ENCODE measurements at regions not wholly inside any gene's neighbourhood (a gene's known extent, or its start where the extent isn't known, plus 50 kb on each side); places are given as distances from the start of the nearest gene placed in this dataset.
A peak's percentile ranks its signal among the peaks of the same experiment; 100 is the strongest.
"Not testable (repeated sequence)": the region's sequence is repeated elsewhere in the genome, so short reads cannot be mapped to it uniquely, and the experiment has no call there.

- peak; percentile 36 for DNase-seq
Measured at GRCh38 chr1:215405211-215405610, 161.9 kb upstream of the KCTD3 start.

GRCh38 chr1:215406927-215407326, 160.2 kb upstream of the KCTD3 start:
- DNase-seq, result no peak

GRCh38 chr1:215407575-215407974, 159.5 kb upstream of the KCTD3 start:
- peak; percentile 9 for DNase-seq

GRCh38 chr1:215409546-215409945, 157.6 kb upstream of the KCTD3 start:
- DNase-seq, result not testable (repeated sequence)

GRCh38 chr1:215415521-215415920, 151.6 kb upstream of the KCTD3 start:
- DNase-seq, result not testable (repeated sequence)

GRCh38 chr1:215416497-215416896, 150.6 kb upstream of the KCTD3 start:
- DNase-seq, result peak; percentile 49

GRCh38 chr1:215417122-215417521, 150.0 kb upstream of the KCTD3 start:
- peak; percentile 69 for DNase-seq

- DNase-seq, result peak; percentile 20
Measured at GRCh38 chr1:215418876-215419447, 148.1 kb upstream of the KCTD3 start.

- peak; percentile 29 for DNase-seq
Measured at GRCh38 chr1:215421744-215422143, 145.4 kb upstream of the KCTD3 start.

GRCh38 chr1:215423288-215423687, 143.8 kb upstream of the KCTD3 start:
- DNase-seq, result no peak

- DNase-seq, result no peak
Measured at GRCh38 chr1:215425138-215425537, 142.0 kb upstream of the KCTD3 start.

- no peak for DNase-seq
Measured at GRCh38 chr1:215426101-215426500, 141.0 kb upstream of the KCTD3 start.

- not testable (repeated sequence) for DNase-seq
Measured at GRCh38 chr1:215432483-215433227, 134.4 kb upstream of the KCTD3 start.

GRCh38 chr1:215433237-215433636, 133.9 kb upstream of the KCTD3 start:
- no peak for DNase-seq

GRCh38 chr1:215439549-215439948, 127.6 kb upstream of the KCTD3 start:
- DNase-seq, result no peak

- DNase-seq, result no peak
Measured at GRCh38 chr1:215444715-215445414, 122.2 kb upstream of the KCTD3 start.

GRCh38 chr1:215448014-215448413, 119.1 kb upstream of the KCTD3 start:
- not testable (repeated sequence) for DNase-seq

- DNase-seq, result peak; percentile 67
Measured at GRCh38 chr1:215449147-215449546, 118.0 kb upstream of the KCTD3 start.

GRCh38 chr1:215453440-215453839, 113.7 kb upstream of the KCTD3 start:
- no peak for DNase-seq

- DNase-seq, result no peak
Measured at GRCh38 chr1:215457213-215457612, 109.9 kb upstream of the KCTD3 start.

- no peak for DNase-seq
Measured at GRCh38 chr1:215458104-215458503, 109.0 kb upstream of the KCTD3 start.

GRCh38 chr1:215458562-215458961, 108.5 kb upstream of the KCTD3 start:
- no peak for DNase-seq

GRCh38 chr1:215459136-215459535, 108.0 kb upstream of the KCTD3 start:
- peak; percentile 9 for DNase-seq

- DNase-seq, result no peak
Measured at GRCh38 chr1:215466361-215466760, 100.7 kb upstream of the KCTD3 start.

Measured in fibroblast of skin of right biceps (primary cell).